ENCODE measurements at regions not wholly inside any gene's neighbourhood (a gene's known extent, or its start where the extent isn't known, plus 50 kb on each side); places are given as distances from the start of the nearest gene placed in this dataset.

DNA sequence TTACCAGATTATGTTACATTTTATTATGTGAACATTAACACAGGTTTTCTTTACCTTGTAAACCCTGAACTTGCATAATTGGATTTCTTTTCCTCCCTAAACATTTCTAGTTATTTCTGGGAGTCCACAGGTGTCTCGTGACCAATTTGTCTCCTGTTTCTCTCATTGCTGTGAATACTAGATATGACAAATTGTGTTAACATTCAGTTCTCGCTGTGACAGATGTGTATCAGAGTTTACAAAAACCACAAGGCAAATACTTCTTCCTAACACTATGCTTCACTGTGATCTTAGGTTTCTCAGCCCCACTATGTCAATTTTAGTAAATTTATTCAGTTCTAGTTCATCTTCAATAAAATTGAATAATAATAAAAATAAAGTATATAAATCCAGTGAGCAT lies 1554.9 kb downstream of the EFNB2 start:
- H3K9ac ChIP-seq (ENCODE audit: insufficient read depth, low read length), result no peak overlapping the region
- no peak overlapping the region for H3K27ac ChIP-seq (ENCODE audit: insufficient read depth, low read length)
- no peaks in the 10 kb centered on the region for H3K9me3 ChIP-seq (ENCODE audit: control insufficient read depth, insufficient read depth, low read depth, low read length)
- no peak overlapping the region for H3K4me2 ChIP-seq (ENCODE audit: extremely low read depth, insufficient read depth, low read length)
- H3K79me2 ChIP-seq (ENCODE audit: control insufficient read depth, insufficient read depth, low read length), result no peaks in the 10 kb centered on the region
- H4K20me1 ChIP-seq (ENCODE audit: control insufficient read depth, extremely low read depth, insufficient read depth, low read length), result no peaks in the 10 kb centered on the region
- no peaks in the 10 kb centered on the region for H3K27me3 ChIP-seq (ENCODE audit: control insufficient read depth, insufficient read depth, low read length)
- DNase-seq (ENCODE audit: low read depth in 2 of 2), result no peak
- no peaks in the 10 kb centered on the region for H3K4me1 ChIP-seq (ENCODE audit: control insufficient read depth, extremely low read depth, insufficient read depth, low read length)
- no peaks in the 10 kb centered on the region for H3K36me3 ChIP-seq (ENCODE audit: control insufficient read depth, insufficient read depth, low read length)
- no peak overlapping the region for H3K4me3 ChIP-seq (replicated peaks in 1 of 4; ENCODE audit: control extremely low read depth in 1 of 4, insufficient read depth in 1 of 4, low read depth in 3 of 4, low read length in 4 of 4)
- no peak overlapping the region for H2AFZ ChIP-seq (ENCODE audit: low read length)
- TF ChIP-seq EZH2 (IDR thresholded peaks at IDR 0.05; ENCODE audit: low read length, missing control alignments), result no peak
- TF ChIP-seq, protein P1, sequence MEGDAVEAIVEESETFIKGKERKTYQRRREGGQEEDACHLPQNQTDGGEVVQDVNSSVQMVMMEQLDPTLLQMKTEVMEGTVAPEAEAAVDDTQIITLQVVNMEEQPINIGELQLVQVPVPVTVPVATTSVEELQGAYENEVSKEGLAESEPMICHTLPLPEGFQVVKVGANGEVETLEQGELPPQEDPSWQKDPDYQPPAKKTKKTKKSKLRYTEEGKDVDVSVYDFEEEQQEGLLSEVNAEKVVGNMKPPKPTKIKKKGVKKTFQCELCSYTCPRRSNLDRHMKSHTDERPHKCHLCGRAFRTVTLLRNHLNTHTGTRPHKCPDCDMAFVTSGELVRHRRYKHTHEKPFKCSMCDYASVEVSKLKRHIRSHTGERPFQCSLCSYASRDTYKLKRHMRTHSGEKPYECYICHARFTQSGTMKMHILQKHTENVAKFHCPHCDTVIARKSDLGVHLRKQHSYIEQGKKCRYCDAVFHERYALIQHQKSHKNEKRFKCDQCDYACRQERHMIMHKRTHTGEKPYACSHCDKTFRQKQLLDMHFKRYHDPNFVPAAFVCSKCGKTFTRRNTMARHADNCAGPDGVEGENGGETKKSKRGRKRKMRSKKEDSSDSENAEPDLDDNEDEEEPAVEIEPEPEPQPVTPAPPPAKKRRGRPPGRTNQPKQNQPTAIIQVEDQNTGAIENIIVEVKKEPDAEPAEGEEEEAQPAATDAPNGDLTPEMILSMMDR (conservative IDR thresholded peaks at IDR 0.05 in 1 of 2, IDR thresholded peaks at IDR 0.05 in 1 of 2; ENCODE audit: low read depth in 1 of 2, low read length in 2 of 2), result no peak

DNA sequence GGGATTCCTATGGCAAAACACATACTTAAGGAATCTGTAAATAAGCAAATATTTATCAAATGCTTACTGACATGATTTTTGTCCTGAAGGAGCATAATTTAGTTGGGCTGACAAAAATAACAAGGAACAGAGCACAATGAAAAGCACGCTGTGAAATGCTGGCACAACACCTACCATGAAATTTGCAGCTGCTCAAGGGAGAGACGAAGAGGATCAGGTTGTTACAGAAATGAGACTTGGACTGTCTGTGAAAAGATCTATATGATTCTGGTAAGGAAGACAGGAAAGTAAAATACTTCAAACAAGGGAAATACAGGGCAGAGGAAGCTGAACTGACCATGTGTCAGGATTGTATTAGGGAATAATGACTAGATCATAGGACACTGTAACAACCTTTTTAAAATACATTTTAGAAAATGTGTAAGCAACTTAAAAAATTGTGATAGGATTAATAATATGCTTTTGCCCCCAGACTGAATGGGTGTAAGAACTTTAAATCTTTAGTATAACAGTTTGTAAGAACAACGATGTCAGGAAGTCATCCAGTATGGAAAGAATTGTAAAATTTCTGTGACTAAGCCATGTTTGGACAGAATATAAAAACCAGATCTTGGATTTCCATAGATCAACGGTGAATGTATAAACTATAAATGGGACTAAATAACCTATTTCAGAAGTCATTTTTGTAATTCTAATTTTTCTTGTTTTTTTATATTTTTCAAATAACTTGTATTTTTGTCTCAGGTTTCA lies 1556.0 kb downstream of the EFNB2 start:
- Histone ChIP-seq H3K4me3 (replicated peaks in 1 of 4; ENCODE audit: control extremely low read depth in 1 of 4, insufficient read depth in 1 of 4, low read depth in 3 of 4, low read length in 4 of 4) (no peak overlapping the region), H3K27me3 (ENCODE audit: control insufficient read depth, insufficient read depth, low read length) (no peaks in the 10 kb centered on the region), H3K27ac (ENCODE audit: insufficient read depth, low read length) (no peak overlapping the region), H3K36me3 (ENCODE audit: control insufficient read depth, insufficient read depth, low read length) (no peaks in the 10 kb centered on the region), H4K20me1 (ENCODE audit: control insufficient read depth, extremely low read depth, insufficient read depth, low read length) (no peaks in the 10 kb centered on the region), H3K9ac (ENCODE audit: insufficient read depth, low read length) (no peak overlapping the region), H3K4me1 (ENCODE audit: control insufficient read depth, extremely low read depth, insufficient read depth, low read length) (no peaks in the 10 kb centered on the region), H3K9me3 (ENCODE audit: control insufficient read depth, insufficient read depth, low read depth, low read length) (no peaks in the 10 kb centered on the region), H3K4me2 (ENCODE audit: extremely low read depth, insufficient read depth, low read length) (no peak overlapping the region), H2AFZ (ENCODE audit: low read length) (no peak overlapping the region), H3K79me2 (ENCODE audit: control insufficient read depth, insufficient read depth, low read length) (no peaks in the 10 kb centered on the region)
- TF ChIP-seq, protein P1 (conservative IDR thresholded peaks at IDR 0.05 in 1 of 2, IDR thresholded peaks at IDR 0.05 in 1 of 2; ENCODE audit: low read depth in 1 of 2, low read length in 2 of 2), result no peak
- TF ChIP-seq EZH2 (IDR thresholded peaks at IDR 0.05; ENCODE audit: low read length, missing control alignments), result no peak
- no peak for DNase-seq (ENCODE audit: low read depth in 2 of 2)

DNA sequence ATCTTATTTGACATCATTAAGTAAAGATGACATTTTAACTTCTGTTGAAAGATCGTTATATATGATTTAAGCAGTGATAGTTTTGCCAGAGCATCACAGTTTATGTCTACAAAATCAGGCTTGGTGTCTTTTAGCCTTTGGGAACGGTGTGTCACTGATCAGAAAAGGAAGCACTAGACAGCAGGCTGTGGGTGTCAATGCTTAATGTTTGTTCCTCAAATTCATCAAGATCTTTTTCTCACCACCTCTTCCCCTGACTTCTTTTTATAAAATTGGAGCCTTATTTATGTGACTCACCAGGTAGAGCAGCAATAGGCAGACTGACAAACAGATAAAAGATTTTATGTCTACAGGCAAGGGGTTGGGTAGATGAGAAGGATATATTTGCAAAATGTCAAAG lies 1558.5 kb downstream of the EFNB2 start:
- DNase-seq (ENCODE audit: low read depth in 2 of 2), result no peak
- H4K20me1 ChIP-seq (ENCODE audit: control insufficient read depth, extremely low read depth, insufficient read depth, low read length), result no peaks in the 10 kb centered on the region
- H3K4me2 ChIP-seq (ENCODE audit: extremely low read depth, insufficient read depth, low read length), result no peak overlapping the region
- H3K27ac ChIP-seq (ENCODE audit: insufficient read depth, low read length), result no peak overlapping the region
- no peak overlapping the region for H3K4me3 ChIP-seq (replicated peaks in 1 of 4; ENCODE audit: control extremely low read depth in 1 of 4, insufficient read depth in 1 of 4, low read depth in 3 of 4, low read length in 4 of 4)
- no peaks in the 10 kb centered on the region for H3K4me1 ChIP-seq (ENCODE audit: control insufficient read depth, extremely low read depth, insufficient read depth, low read length)
- TF ChIP-seq, protein P1 (conservative IDR thresholded peaks at IDR 0.05 in 1 of 2, IDR thresholded peaks at IDR 0.05 in 1 of 2; ENCODE audit: low read depth in 1 of 2, low read length in 2 of 2), result no peak
- no peak for TF ChIP-seq EZH2 (IDR thresholded peaks at IDR 0.05; ENCODE audit: low read length, missing control alignments)
- H3K27me3 ChIP-seq (ENCODE audit: control insufficient read depth, insufficient read depth, low read length), result no peaks in the 10 kb centered on the region
- no peaks in the 10 kb centered on the region for H3K79me2 ChIP-seq (ENCODE audit: control insufficient read depth, insufficient read depth, low read length)
- H2AFZ ChIP-seq (ENCODE audit: low read length), result no peak overlapping the region
- no peak overlapping the region for H3K9ac ChIP-seq (ENCODE audit: insufficient read depth, low read length)
- H3K9me3 ChIP-seq (ENCODE audit: control insufficient read depth, insufficient read depth, low read depth, low read length), result no peaks in the 10 kb centered on the region
- H3K36me3 ChIP-seq (ENCODE audit: control insufficient read depth, insufficient read depth, low read length), result no peaks in the 10 kb centered on the region
